ENCODE measurements at regions not wholly inside any gene's neighbourhood (a gene's known extent, or its start where the extent isn't known, plus 50 kb on each side); places are given as distances from the start of the nearest gene placed in this dataset.

DNA sequence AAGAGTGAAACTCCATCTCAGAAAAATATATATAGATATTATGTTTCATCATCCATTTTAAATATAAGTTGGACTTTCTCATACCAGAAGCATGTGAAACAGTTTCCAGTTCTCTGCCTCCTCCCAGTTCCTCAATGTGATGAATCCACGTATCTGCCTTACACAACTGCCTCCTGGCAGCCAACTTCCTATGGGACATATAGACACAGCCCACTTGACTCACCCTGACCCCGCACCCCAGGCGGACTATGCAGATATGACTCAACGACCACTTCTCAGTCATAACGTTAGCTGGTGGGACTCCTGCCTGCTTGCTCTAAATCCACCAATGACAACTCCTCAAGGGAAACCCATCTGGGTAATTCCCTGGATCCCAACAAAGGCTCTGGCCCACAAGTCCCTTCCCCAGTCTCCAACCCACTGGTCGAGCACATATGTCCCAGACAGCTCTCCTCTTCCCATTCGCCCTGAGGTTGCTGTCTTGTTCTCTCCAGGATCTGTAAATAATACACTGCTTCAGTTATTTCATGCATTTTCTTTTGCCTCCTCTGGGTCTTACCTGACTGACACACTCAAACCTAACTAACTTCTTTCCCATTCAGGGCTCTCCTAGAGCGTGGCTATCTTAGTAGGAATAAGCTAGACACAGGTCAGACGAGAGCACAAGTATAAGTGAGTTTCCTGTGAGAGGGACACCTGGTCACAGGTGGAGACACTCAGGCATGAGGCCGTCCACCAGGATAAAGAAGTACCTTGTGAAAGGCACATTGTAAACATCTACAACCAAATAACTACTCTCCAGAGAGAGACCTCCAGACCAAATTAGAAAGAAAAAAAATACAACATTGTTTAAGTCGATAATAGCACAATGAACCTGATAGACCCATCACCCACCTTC lies 548.5 kb downstream of the CD83 start:
- Histone ChIP-seq H3K27ac (ENCODE audit: low read depth, low read length) (no peak overlapping the region), H3K27me3 (ENCODE audit: control insufficient read depth, low read length) (peaks cover 12% of the 10 kb centered on the region), H3K9me2 (replicated peaks; ENCODE audit: control insufficient read depth, low read length) (no peaks in the 10 kb centered on the region), H3F3A (ENCODE audit: control insufficient read depth, insufficient read depth) (no peaks in the 10 kb centered on the region), H3K36me3 (ENCODE audit: control insufficient read depth, low read length) (no peaks in the 10 kb centered on the region), H3K79me2 (ENCODE audit: control insufficient read depth, low read length) (no peaks in the 10 kb centered on the region), H3K4me1 (ENCODE audit: control insufficient read depth, low read length) (peaks cover 49% of the 10 kb centered on the region), H4K20me1 (ENCODE audit: control insufficient read depth, insufficient read depth, low read depth, low read length) (no peaks in the 10 kb centered on the region), H3K9me3 (ENCODE audit: control insufficient read depth, insufficient read depth, low read length) (no peaks in the 10 kb centered on the region), H3K4me2 (ENCODE audit: low read length) (no peak overlapping the region), H3K4me3 (ENCODE audit: low read length) (no peak overlapping the region)
- TF ChIP-seq, protein P1, sequence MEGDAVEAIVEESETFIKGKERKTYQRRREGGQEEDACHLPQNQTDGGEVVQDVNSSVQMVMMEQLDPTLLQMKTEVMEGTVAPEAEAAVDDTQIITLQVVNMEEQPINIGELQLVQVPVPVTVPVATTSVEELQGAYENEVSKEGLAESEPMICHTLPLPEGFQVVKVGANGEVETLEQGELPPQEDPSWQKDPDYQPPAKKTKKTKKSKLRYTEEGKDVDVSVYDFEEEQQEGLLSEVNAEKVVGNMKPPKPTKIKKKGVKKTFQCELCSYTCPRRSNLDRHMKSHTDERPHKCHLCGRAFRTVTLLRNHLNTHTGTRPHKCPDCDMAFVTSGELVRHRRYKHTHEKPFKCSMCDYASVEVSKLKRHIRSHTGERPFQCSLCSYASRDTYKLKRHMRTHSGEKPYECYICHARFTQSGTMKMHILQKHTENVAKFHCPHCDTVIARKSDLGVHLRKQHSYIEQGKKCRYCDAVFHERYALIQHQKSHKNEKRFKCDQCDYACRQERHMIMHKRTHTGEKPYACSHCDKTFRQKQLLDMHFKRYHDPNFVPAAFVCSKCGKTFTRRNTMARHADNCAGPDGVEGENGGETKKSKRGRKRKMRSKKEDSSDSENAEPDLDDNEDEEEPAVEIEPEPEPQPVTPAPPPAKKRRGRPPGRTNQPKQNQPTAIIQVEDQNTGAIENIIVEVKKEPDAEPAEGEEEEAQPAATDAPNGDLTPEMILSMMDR (IDR thresholded peaks at IDR 0.05; ENCODE audit: low read depth, low read length, poor library complexity, severe bottlenecking), result no peak
- TF ChIP-seq EZH2phosphoT487 (IDR thresholded peaks at IDR 0.05; ENCODE audit: borderline replicate concordance, low read length), result no peak

DNA sequence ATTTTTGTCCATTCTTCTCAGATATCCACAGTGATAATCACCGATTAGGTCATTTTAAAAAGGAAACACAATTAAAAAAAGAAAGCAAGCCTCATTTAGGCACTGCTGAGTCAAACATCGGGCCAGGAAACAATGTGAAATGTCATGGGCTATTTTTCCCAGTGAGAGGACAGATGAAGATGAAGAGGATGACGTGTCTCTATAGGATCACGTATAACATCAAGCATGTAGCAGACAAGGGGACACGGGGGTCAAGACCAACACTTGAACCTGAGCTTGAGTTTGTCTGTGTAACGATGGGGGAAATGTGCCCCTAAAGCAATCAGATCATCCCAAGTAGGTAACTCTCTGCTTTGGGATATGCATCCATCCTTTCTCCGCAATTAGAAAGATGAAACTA lies 553.2 kb downstream of the CD83 start:
- Histone ChIP-seq H4K20me1 (ENCODE audit: control insufficient read depth, insufficient read depth, low read depth, low read length) (no peaks in the 10 kb centered on the region), H3K4me2 (ENCODE audit: low read length) (no peak overlapping the region), H3K9me3 (ENCODE audit: control insufficient read depth, insufficient read depth, low read length) (no peaks in the 10 kb centered on the region), H3K27ac (ENCODE audit: low read depth, low read length) (no peak overlapping the region), H3K4me1 (ENCODE audit: control insufficient read depth, low read length) (peaks cover 7% of the 10 kb centered on the region), H3K36me3 (ENCODE audit: control insufficient read depth, low read length) (no peaks in the 10 kb centered on the region), H3K79me2 (ENCODE audit: control insufficient read depth, low read length) (no peaks in the 10 kb centered on the region), H3K9me2 (replicated peaks; ENCODE audit: control insufficient read depth, low read length) (no peaks in the 10 kb centered on the region), H3K4me3 (ENCODE audit: low read length) (no peak overlapping the region), H3F3A (ENCODE audit: control insufficient read depth, insufficient read depth) (no peaks in the 10 kb centered on the region), H3K27me3 (ENCODE audit: control insufficient read depth, low read length) (no peaks in the 10 kb centered on the region)
- TF ChIP-seq, protein P1 (IDR thresholded peaks at IDR 0.05; ENCODE audit: low read depth, low read length, poor library complexity, severe bottlenecking), result no peak
- TF ChIP-seq EZH2phosphoT487 (IDR thresholded peaks at IDR 0.05; ENCODE audit: borderline replicate concordance, low read length), result no peak

DNA sequence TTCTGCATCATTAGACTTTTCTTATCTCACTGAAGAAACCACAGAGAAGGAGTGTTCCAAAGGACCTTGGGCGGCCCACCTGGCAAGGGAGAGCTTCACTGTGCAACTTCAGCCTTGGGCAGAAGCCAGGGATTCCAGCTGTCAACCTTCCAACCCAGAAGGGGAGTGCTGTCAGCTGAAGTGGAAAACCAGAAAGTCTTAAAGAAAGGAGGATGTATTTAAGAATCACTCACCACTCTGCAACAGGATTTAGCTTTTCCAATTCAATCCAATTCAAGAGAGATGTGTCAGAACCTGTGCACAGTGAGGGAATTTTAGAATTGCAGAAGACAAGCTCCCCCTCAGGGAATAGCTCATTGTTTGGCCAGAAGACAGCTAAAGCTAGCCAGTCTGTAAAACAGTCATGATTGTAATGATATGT lies 553.7 kb downstream of the CD83 start:
- Histone ChIP-seq H3K9me3 (ENCODE audit: control insufficient read depth, insufficient read depth, low read length) (no peaks in the 10 kb centered on the region), H3K9me2 (replicated peaks; ENCODE audit: control insufficient read depth, low read length) (no peaks in the 10 kb centered on the region), H3F3A (ENCODE audit: control insufficient read depth, insufficient read depth) (no peaks in the 10 kb centered on the region), H3K4me2 (ENCODE audit: low read length) (no peak overlapping the region), H3K4me3 (ENCODE audit: low read length) (no peak overlapping the region), H4K20me1 (ENCODE audit: control insufficient read depth, insufficient read depth, low read depth, low read length) (no peaks in the 10 kb centered on the region), H3K36me3 (ENCODE audit: control insufficient read depth, low read length) (no peaks in the 10 kb centered on the region), H3K4me1 (ENCODE audit: control insufficient read depth, low read length) (peaks cover 3% of the 10 kb centered on the region), H3K27me3 (ENCODE audit: control insufficient read depth, low read length) (no peaks in the 10 kb centered on the region), H3K79me2 (ENCODE audit: control insufficient read depth, low read length) (no peaks in the 10 kb centered on the region), H3K27ac (ENCODE audit: low read depth, low read length) (no peak overlapping the region)
- TF ChIP-seq, protein P1 (IDR thresholded peaks at IDR 0.05; ENCODE audit: low read depth, low read length, poor library complexity, severe bottlenecking), result no peak
- TF ChIP-seq EZH2phosphoT487 (IDR thresholded peaks at IDR 0.05; ENCODE audit: borderline replicate concordance, low read length), result no peak
